ENCODE measurements at regions not wholly inside any gene's neighbourhood (a gene's known extent, or its start where the extent isn't known, plus 50 kb on each side); places are given as distances from the start of the nearest gene placed in this dataset.
"Not testable (repeated sequence)": the region's sequence is repeated elsewhere in the genome, so short reads cannot be mapped to it uniquely, and the experiment has no call there.

GRCh38 chr7:20839196-20839735 lies 52.6 kb upstream of the SP8 start:
- no peak for DNase-seq

DNA sequence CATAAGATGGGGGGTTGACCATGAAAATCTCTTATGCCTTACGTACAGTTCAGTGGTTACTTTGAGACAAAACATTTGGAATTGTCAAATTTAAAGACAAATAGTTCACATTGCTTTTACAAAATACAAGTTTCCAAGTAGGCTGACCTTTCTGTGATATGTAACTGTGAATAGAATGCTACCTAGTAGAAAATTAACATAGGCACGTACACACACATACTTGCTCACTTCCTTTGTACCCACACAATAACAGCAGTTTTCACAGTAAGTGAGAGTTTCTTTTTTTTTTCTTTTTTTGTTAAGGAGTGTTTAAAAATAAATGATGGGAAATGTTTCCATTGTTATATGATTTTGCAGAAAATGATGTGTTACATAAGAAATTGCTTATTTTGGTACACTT lies 53.3 kb upstream of the SP8 start:
- no peak for DNase-seq

GRCh38 chr7:20846791-20847190 lies 60.1 kb upstream of the SP8 start:
- no peak for DNase-seq

- DNase-seq, result no peak
Observed at GRCh38 chr7:20858951-20859350, 72.3 kb upstream of the SP8 start.

DNA sequence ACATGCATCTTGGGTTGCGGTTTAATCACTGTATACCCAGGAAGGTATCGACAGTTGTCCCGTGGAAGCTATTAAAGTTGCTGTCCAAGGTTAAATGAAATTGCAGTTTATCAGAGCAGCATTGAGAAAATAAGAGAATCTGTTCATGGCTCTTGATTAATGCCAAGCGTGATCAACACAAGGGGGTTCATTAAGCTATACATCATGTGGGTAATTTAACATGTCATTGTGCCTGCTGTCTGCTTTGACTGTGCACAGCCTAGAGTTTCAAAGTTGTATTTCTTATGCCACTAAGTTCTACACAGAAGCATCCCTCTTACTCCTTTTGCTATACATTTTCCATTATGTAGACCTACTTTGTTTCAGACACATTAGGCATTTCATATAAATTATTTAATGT lies 74.8 kb upstream of the SP8 start:
- DNase-seq, result no peak

- no peak for DNase-seq
Observed at GRCh38 chr7:20862554-20862953, 75.9 kb upstream of the SP8 start.

DNA sequence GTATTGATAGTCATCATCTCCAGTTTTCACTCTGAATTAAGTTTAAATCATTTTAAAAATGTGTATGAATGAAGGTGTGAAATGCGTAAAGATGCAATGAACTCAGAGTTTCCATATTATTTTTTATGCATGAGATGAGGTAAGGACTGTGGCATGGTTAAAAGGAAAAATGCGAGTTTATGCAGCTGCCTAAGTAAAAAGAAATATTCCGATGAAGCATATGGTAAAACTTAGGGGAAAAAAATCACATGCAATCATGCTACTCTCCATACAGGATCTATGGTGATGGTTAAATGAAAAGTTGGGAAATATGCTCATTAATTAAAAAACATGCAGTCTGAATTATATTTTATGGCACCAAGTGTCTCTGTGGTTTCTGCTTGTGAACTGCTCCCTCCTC lies 77.5 kb upstream of the SP8 start:
- no peak for DNase-seq

DNA sequence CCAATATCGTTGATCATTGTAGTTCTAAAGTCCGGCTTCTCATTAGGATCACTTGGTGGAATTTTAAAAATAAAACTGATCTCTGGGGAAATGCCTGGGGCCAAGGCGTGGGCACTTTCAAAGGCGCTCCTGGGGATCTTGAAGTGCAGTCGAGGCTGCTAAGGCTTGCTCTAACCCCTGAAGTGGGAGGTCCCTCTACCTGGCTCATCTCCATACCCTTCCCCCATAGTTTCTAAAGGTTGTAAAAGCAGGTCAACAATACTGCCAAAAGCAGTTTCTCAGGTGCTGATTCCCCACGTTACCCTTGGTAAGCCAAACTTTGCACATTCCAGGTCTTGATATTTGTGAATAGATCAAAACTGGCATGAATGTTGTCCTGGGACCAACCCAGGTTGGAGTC lies 79.0 kb upstream of the SP8 start:
- no peak for DNase-seq

DNA sequence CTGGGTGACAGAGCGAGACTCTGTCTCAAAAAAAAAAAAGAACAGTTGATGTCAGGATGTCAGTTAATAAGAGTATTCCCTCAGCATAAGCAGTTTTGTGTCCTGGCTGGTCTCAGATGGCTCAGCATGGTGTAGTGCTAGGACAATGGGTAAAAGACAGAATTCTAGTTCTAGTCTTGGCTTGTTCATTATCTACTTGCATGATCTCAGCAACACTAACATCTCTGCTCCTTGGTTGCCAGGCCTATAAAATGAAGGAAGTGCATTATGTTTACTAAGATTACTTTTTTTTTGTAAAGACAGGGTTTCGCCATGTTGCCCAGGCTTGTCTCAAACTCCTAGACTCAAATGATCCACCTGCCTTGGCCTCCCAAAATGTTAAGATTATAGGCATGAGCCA lies 84.3 kb upstream of the SP8 start:
- DNase-seq, result no peak

- no peak for DNase-seq
Observed at GRCh38 chr7:20892776-20893175, 106.1 kb upstream of the SP8 start.

DNA sequence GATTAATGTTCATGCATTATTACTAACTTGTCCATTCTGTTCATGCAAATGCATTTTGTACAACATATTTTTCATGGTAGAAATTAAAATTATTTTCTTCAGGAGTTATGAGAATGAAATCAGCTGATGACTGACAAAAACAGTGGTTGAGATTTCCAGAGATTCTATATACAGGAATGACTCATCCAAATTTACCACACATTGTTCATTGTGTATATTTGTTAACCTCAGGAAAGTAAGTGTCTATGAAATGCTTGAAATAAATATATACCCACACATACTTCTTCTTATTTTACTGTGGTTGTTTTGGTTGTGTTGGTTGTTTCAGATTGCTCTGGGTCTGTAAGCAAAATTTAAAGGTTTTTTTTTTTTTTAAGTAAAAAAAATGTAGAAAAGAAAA lies 108.1 kb upstream of the SP8 start:
- no peak for DNase-seq

GRCh38 chr7:20895563-20895962 lies 108.9 kb upstream of the SP8 start:
- no peak for DNase-seq

GRCh38 chr7:20896996-20897395 lies 110.3 kb upstream of the SP8 start:
- DNase-seq, result no peak

DNA sequence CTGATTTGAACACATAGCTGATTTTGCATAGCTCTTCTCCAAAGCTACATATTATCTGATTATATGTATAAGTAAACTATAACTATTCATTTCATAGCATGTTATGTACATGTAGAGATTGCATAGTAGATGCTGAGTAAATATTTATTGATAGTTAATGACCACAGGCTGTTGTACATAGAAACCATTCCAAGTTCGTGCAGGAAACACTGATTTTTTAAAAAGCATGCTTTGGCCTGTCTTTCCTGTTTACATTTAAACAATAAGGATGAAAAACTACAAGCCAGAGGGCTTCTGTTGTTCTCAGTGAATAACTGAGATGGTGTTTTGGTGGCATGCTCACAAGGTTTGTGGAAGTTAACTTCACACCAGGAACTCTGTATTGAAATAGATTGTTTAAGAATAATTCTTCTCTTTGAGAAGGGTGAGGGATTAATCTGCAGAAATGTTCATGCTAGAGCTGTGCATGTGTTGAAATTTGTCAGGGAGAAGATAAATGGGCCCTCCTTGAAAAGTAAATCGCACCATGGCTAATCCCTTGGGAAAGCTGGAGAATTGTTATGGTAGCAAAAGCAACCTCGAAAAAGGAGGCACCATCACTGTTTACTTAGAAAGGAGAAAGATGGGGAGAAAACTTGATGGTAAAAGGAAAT lies 120.2 kb upstream of the SP8 start:
- no peak for DNase-seq

DNA sequence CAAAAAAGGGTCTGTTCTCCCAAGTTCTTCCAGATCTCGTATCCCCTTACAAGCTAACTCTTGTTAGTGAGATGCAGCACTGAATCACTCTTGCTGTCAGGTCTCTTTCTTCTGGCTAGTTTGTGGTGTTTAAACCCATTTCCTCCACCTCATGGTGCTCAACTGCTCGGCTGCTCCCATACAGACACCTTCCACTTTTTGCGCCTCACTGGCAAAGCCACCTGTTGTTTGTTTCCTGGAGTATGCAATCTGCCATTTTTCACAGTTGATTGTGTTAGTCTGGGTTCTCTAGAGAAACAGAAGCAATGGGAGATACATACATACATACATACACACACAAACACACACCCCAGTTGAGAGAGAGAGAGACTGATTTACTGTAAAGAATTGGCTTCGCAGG lies 124.4 kb upstream of the SP8 start:
- no peak for DNase-seq

DNA sequence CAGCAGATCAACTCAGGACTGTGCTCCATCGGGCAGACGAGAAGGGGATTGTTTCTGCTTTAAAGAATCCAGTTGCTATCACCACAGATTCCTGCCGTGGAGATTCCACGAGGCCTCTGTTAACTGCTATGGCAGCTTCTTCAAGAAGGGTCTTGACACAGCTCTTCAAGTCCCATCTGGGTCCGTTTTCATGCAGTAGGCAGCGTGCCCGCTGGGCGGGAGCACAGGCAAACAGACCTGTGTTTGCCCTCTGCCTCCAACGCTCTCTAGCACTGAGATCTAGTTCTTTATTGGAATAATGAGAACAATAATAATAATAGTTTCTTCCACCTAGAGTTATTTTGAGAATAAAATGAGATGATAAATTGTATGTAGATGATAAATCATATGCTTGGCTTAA lies 127.2 kb upstream of the SP8 start:
- no peak for DNase-seq

DNA sequence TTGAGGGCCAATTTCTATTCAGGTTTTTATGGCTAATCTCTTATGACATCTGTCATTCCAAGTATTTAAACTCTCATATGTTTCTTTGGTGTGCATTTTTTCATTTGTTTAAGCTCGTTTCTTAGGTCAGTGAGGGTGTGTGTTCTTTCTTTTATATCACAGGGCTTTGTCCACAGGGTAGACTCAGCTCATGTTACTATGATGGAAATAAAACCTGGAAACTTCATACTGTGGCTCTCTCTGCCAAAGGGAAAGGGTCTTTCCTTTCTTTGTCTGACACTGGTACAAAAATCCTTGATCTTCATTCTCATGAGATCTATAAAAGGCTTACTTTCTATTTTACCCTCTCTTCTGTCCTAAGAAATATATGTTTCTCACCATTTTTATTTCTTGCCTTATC lies 129.6 kb upstream of the SP8 start:
- no peak for DNase-seq

DNA sequence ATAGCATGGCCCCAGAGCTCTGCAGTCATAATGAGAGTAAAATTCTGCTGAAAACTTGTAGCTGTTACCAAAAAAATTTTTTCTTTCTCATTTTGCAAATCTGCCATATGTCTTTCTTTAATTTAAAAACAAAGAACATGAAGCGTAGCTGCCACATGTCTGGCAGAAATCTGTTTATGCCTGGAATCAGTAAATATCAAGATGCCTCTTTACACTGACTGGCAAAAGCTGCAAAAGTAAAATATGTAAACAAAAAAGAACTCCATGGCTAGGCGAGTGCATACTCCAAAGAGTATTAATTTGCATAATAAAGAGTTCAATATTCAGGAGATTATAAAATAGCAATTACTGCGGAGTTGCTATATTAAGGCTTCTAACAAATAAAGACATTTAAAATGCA lies 130.9 kb upstream of the SP8 start:
- DNase-seq, result no peak

- DNase-seq, result no peak
Observed at GRCh38 chr7:20918156-20918555, 131.5 kb upstream of the SP8 start.

DNA sequence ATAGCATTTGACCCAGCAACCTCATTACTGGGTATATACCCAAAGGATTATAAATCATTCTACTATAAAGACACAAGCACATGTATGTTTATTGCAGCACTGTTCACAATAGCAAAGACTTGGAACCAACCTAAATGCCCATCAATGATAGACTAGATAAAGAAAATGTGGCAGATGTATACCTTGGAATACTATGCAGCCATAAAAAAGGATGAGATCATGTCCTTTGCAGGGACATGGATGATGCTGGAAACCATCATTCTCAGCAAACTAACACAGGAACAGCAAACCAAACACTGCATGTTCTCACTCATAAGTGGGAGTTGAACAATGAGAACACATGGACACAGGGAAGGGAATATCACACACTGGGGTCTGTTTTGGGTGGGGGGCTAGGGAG lies 140.5 kb upstream of the SP8 start:
- DNase-seq, result not testable (repeated sequence)

DNA sequence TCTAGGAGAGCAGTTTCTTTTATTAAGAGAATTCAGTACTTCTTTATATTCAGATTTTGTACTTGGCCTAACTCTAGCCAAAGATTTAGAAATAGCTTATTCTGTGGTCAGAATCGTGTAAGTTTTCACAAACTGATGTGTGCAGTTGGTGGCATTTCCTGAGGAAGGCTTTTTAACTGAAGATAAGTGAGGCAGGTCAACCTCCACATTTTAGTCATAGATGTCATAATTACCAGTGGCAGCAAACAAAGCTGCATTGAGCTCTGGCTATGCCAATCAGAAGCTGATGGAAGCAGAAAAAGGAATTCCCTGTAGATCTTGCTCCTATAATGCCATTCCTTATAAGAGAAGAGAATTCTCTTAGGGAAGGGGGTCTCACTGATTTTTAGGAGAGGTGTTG lies 141.3 kb upstream of the SP8 start:
- no peak for DNase-seq

GRCh38 chr7:20929199-20929598 lies 142.5 kb upstream of the SP8 start:
- DNase-seq, result no peak

- DNase-seq, result no peak
Observed at GRCh38 chr7:20931739-20932138, 145.1 kb upstream of the SP8 start.

DNA sequence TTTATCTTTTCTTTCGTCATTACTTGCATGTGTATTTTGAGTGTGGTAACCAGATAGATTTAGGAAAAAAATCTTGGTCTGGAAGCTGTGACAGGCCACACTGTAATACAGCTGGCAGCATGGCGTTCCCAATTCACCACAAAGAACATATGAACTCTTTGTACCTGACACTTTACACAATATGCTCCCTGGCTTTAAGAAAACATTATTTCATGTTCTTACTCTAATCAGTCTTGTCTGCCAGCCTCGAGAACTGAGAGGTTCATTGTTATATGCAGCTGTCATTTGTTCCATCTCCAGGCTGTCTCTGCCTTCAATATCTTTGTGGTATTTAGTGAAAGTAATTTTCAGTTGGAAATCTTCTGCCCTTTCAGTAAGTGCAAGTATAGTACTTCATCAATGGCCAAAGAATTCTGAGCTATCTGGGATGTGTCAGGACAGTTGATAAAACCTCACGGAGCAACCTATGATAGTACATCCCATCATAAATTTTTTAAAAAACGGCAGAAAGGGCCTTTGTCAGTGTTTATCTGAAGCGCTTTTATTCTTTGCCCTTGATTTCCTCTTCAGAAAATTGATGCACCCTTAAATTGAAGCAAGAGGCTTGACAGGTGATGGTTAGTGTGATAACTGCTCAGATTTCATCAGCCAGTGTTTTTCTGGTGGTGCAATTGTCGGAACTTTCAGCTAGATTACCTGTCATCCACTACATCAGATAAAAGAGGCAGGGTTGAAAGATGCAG lies 146.3 kb upstream of the SP8 start:
- no peak for DNase-seq

- DNase-seq, result no peak
Observed at GRCh38 chr7:20945451-20945850, 158.8 kb upstream of the SP8 start.

Data from DMS 273 treated with DMSO at 0.1 percent for 48 hours (cell line).